ENCODE measurements at regions not wholly inside any gene's neighbourhood (a gene's known extent, or its start where the extent isn't known, plus 50 kb on each side); places are given as distances from the start of the nearest gene placed in this dataset.

- no peak for DNase-seq
Measured at GRCh38 chr1:80447526-80447925, 1353.2 kb upstream of the ADGRL2 start.

GRCh38 chr1:80445033-80445432 is 1355.7 kb upstream of the ADGRL2 start:
- no peak for DNase-seq

GRCh38 chr1:80444171-80444570 is 1356.6 kb upstream of the ADGRL2 start:
- no peak for DNase-seq

GRCh38 chr1:80441664-80442063 is 1359.1 kb upstream of the ADGRL2 start:
- no peak for DNase-seq

- no peak for DNase-seq
Measured at GRCh38 chr1:80436851-80437250, 1363.9 kb upstream of the ADGRL2 start.

- no peak for DNase-seq
Measured at GRCh38 chr1:80427881-80428280, 1372.9 kb upstream of the ADGRL2 start.

- no peak for DNase-seq
Measured at GRCh38 chr1:80424249-80424648, 1376.5 kb upstream of the ADGRL2 start.

- no peak for DNase-seq
Measured at GRCh38 chr1:80418134-80418533, 1382.6 kb upstream of the ADGRL2 start.

GRCh38 chr1:80417671-80418070 is 1383.1 kb upstream of the ADGRL2 start:
- DNase-seq: no peak

GRCh38 chr1:80413969-80414368 is 1386.8 kb upstream of the ADGRL2 start:
- DNase-seq: no peak

GRCh38 chr1:80410233-80410632 is 1390.5 kb upstream of the ADGRL2 start:
- DNase-seq: no peak

- DNase-seq: no peak
Measured at GRCh38 chr1:80403471-80403893, 1397.0 kb upstream of the ADGRL4 start.

GRCh38 chr1:80402625-80403024 is 1396.1 kb upstream of the ADGRL4 start:
- no peak for DNase-seq

GRCh38 chr1:80401757-80402156 is 1395.2 kb upstream of the ADGRL4 start:
- no peak for DNase-seq

- no peak for DNase-seq
Measured at GRCh38 chr1:80392529-80392928, 1386.0 kb upstream of the ADGRL4 start.

- DNase-seq: no peak
Measured at GRCh38 chr1:80385650-80386049, 1379.1 kb upstream of the ADGRL4 start.

- DNase-seq: no peak
Measured at GRCh38 chr1:80384959-80385358, 1378.4 kb upstream of the ADGRL4 start.

- no peak for DNase-seq
Measured at GRCh38 chr1:80384083-80384830, 1377.7 kb upstream of the ADGRL4 start.

- DNase-seq: no peak
Measured at GRCh38 chr1:80375662-80376061, 1369.1 kb upstream of the ADGRL4 start.

GRCh38 chr1:80375109-80375508 is 1368.6 kb upstream of the ADGRL4 start:
- no peak for DNase-seq

GRCh38 chr1:80369780-80370179 is 1363.2 kb upstream of the ADGRL4 start:
- no peak for DNase-seq

- DNase-seq: no peak
Measured at GRCh38 chr1:80367058-80367457, 1360.5 kb upstream of the ADGRL4 start.

GRCh38 chr1:80365359-80366021 is 1359.0 kb upstream of the ADGRL4 start:
- DNase-seq: no peak

- DNase-seq: no peak
Measured at GRCh38 chr1:80363689-80364475, 1357.4 kb upstream of the ADGRL4 start.

Data from NCI-H1436 (cell line).